ENCODE measurements at regions not wholly inside any gene's neighbourhood (a gene's known extent, or its start where the extent isn't known, plus 50 kb on each side); places are given as distances from the start of the nearest gene placed in this dataset.
"Not testable (repeated sequence)": the region's sequence is repeated elsewhere in the genome, so short reads cannot be mapped to it uniquely, and the experiment has no call there.

DNA sequence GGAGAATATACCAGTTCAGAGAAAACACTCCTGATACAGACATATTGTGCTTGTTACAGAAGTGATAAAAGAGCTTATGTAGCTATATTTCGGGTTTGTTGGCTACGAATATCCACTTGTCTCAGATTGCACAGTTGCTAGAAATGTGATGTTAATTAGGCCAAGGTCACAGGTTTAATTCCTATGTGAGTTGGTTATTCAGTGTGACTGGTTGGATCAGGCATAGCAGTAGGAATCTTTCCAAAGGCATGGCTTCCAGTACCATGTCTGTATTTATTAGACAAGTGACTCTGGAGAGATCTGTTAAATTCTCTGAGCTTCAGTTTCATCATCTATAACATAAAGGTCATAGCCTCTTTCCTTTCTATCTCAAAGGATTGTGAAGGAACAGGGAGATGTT is 152.7 kb upstream of the KITLG start:
- no peak for DNase-seq

DNA sequence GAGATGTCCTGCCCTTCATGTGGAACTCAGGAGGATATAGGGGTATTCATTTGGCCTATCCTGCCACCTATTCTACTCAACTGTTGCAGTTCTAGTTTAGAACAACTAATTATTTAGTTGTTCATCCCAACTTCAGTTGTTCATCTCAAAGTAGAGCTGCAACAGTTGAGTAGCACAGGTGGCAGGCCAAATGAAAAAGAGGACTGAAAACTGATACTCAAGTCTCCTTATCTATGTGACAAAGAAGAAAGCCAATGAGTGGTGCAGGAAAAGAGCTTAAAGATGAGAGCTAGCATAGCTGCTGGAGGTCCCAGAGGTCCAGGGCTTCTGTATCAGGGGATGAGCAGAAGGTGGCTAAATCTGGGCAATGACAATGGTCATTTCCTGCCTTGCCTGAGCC is 148.9 kb upstream of the KITLG start:
- DNase-seq: no peak

- no peak for DNase-seq
These were observed 146.8 kb upstream of the KITLG start for GRCh38 chr12:88726806-88727720.

- DNase-seq: no peak
These were observed 145.4 kb upstream of the KITLG start for GRCh38 chr12:88725592-88726143.

- DNase-seq: no peak
These were observed 142.9 kb upstream of the KITLG start for GRCh38 chr12:88723219-88723618.

DNA sequence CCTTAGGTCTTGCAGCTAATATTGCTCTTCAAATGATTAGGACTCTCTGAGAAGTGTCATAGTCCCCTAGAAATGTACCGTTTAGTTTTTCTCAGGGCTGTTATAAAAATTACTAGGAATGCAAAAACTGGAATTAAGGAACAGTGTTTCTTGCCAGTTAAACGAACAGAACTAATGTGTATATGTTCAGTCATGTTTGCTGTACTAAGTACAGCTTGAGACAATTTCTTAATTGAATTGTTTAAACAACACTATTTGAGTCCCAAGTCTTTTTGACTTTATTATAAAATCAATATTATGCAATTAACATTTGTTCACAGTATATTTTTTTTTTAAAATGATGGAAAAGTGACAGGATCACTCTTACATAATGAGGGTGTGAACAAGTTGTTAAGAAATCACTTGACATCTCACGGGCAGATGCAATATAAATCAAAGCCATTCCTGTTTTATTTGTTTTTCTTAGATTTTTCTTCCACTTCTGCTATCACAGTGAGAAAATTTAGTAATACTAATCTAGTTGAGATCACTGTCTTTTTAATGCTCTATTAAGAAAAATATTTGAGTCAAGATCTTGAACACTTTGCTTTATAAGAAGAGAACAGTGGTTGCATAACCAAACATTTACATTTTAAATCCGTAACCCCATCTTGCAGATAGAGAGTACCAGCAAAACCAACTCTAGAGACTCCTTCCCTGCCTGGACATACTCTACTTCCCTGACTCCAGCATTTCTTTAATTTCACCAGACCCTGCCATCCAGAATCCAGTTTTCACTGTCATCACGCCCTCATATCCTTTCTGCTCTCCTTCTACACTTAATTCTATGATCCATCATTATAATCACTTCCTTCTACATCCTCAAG is 140.7 kb upstream of the KITLG start:
- DNase-seq: no peak

- no peak for DNase-seq
These were observed 140.0 kb upstream of the KITLG start for GRCh38 chr12:88720231-88720630.

GRCh38 chr12:88717188-88717587 is 136.9 kb upstream of the KITLG start:
- DNase-seq: no peak

GRCh38 chr12:88716240-88716639 is 136.0 kb upstream of the KITLG start:
- DNase-seq: no peak

DNA sequence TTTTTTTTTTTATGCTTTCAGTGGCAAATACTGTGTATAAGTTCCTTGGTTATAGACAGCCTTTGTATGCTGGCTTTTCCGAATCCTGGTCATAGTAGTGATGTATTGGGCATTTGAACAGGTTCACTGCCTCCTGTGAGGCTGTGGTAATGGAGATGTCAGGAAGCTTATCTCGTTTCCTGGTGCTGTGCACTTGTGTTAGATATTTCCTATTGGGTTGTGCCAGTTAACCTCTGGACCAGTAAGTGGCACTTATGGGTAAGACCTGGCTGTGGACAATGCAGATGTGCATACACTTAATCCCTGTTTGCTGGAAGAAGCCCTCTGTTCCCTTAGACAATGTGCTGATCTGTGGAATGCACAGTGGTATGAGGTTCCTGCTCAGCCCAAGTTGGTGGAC is 135.4 kb upstream of the KITLG start:
- no peak for DNase-seq

- DNase-seq: not testable (repeated sequence)
These were observed 134.1 kb upstream of the KITLG start for GRCh38 chr12:88714263-88714882.

DNA sequence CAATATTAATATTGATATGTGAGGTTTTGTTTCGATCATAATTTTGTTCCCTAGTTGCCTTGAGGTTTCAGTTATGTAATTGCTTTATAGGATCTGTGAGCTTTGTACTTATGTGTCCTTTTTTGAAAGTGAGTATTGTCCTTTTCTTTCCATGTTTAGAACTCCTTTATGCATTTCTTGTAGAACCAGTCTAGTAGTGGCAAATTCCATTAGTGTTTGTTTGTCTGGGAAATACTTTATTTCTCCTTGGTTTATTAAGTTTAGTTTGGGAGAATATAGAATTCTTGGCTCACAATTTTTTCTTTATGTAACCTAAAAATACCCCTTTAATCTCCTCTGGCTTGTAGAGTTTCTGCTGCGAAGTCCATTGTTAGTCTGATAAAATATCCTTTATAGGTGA is 127.5 kb upstream of the KITLG start:
- no peak for DNase-seq

DNA sequence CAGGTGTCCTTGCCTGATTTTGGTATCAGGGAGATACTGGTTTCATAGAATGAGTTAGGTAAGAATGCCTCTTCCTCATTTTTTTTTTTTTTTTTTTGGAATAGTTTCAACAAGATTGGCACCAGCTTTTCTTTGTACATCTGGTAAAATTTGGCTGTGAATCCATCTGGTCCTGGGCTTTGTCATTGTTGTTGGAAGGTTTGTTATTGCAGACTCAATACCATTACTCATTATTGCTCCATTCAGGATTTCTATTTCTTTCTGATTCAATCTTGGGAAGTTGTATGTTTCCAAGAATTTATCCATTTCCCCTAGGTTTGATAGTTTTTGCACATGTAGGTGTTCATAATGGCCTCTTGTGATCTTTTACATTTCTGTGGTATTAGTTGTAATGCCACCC is 126.0 kb upstream of the KITLG start:
- DNase-seq: no peak

- no peak for DNase-seq
These were observed 123.5 kb upstream of the KITLG start for GRCh38 chr12:88703790-88704189.

DNA sequence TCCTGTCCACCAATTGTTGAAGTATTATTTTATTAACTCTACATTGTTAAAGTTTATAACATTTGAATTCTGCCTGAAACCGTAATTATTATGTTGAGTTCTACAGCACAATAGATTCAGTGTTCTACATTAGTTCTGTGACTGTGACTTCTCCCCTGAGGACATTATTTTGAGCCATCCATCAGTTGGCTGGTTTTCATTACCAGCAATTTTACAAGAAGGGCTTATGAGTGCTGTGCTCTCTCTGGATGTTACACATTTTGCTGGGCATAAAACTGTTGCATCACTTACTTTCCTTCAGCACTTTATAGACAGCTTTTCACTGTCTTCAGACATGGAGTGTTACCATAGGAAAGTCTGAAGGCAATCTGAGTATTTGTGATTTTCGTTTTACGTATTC is 118.2 kb upstream of the KITLG start:
- peak; percentile 55 for DNase-seq

DNA sequence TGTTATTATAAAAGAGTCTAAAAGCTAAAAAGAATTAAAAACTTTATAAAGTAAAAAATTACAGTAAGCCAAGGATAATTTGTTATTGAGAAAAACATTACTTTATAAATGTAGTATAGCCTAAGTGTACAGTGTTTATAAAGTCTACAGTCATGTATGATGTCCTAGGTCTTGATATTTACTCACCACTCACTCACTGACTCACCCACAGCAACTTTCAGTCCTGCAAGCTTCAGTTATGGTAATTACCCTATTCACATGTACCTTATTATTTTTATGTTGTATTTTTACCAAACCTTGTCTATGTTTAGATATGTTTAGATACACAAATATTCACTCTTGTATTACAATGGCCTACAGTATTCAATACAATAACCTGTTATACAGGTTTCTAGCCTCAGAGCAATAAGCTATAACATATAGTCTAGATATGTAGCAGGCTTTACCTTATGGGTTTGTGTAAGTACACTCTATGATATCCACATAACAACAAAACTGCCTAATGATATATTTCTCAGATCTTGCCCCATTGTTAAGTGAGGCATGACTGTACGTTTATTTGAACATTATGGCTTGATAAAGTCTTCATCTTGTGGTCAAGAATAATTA is 113.7 kb upstream of the KITLG start:
- DNase-seq: no peak

DNA sequence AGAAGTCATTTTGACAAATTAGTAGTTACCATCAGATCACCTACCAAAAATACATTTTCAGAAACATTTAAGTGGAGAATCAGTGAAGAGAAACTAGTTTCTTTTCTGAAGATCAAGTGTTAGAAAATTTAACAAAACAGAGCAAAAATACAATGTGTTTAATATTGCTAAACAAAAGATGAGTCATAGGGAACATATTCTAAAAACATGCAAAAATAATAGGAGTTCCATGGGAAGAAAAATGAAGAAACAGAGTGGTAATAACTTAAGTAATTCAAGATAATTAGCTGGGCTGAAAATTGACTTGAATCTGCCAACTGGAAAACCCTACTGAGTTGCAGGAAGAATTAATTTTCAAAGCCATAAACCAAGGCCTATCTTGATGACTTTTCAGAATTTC is 111.5 kb upstream of the KITLG start:
- no peak for DNase-seq

DNA sequence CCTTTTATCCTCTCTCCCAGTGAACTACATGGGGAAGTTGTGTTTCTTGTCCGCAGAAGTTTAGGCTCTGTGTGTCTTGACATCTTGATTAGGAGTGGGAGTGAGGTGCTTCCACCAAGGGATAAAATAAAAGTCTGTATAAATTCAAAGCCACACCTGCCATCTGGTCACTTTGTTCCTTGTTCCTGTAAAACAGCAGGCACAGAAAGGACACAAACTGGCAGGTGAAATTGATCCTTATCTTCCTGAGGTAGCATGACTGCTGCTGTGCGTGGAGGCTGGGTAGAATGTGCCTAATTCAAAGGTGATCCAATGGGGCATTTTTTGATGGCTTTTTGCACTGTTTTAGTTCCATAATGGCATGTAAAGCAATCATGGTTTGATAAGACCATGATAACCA is 104.3 kb upstream of the KITLG start:
- DNase-seq: no peak

GRCh38 chr12:88684170-88684569 is 103.9 kb upstream of the KITLG start:
- DNase-seq: no peak

GRCh38 chr12:88683628-88684027 is 103.4 kb upstream of the KITLG start:
- DNase-seq: no peak

DNA sequence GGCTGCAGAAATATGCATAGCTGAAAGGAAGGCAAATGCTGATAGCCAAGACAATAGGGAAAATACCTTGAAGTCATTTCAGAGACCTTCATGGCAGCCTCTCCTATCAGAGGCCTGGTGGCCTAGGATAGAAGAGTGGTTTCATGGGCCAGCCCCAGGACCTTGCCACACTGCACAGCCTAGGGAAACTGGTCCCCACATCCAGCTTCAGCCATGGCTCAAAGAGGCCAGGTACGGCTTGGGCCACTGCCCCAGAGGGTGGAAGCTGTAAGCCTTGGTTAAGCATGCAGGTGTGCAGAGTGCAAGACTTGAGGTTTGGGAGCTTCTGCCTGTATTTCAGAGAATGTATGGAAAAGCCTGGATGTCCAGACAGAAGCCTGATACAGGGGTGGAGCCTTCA is 101.0 kb upstream of the KITLG start:
- no peak for DNase-seq

DNA sequence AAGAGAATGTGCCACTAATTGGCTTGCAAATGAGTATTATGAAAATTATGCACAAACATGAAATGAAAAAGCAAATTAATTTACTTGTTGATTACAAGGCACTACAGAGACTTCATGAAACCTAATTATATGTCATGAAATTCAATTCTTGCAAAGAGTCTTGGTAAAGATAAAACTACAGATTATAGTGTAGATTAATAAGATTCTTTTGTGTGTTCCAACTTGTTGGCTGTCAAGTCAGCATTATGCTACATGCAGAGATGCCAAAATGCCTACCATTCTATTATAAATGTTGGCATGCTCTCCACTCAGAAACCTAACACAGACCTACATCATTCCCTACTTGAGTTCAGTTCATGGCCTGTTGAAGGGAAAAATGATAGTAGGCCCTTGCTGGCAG is 97.2 kb upstream of the KITLG start:
- no peak for DNase-seq

DNA sequence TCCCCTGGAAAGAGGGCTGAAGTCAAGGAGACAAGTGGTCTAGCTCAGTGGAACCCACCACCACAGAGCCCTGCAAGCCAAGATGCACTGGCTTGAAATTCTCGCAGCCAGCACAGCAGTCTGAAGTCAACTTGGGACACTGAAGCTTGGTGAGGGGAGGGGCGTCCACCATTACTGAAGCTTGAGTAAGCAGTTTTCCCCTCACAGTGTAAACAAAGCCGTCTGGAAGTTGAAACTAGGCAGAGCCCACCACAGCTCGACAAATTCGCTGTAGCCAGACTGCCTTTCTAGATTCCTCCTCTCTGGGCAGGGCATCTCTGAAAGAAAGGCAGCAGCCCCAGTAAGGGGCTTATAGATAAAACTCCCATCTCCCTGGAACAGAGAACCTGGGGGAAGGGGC is 87.3 kb upstream of the KITLG start:
- DNase-seq: not testable (repeated sequence)

Measured in NCI-H1048 (cell line).